H9 (cell line): ENCODE measurements at regions not wholly inside any gene's neighbourhood (a gene's known extent, or its start where the extent isn't known, plus 50 kb on each side); places are given as distances from the start of the nearest gene placed in this dataset.

ENCODE experiments used
- DNase-seq: peaks from one replicate; pipeline ENCODE4 v3.0.0-alpha.2; 2017
- H2AFZ ChIP-seq: one replicate; pipeline ENCODE4 v1.6.1; 2013; ENCODE audit warnings: mild to moderate bottlenecking, low read length, control low read depth, moderate library complexity
- H2AK5ac ChIP-seq: 2 replicates; pipeline ENCODE4 v1.6.1; 2013; ENCODE audit warnings: low read length, control low read depth, mixed read lengths; ENCODE audit not compliant: insufficient read length
- H2BK120ac ChIP-seq: one replicate; pipeline ENCODE4 v1.6.1; 2013; ENCODE audit warnings: low read depth, mild to moderate bottlenecking, low read length, control low read depth, inconsistent platforms; ENCODE audit not compliant: poor library complexity, severe bottlenecking
- H2BK12ac ChIP-seq: 2 replicates; pipeline ENCODE4 v1.6.1; 2013; ENCODE audit warnings: low read length, control low read depth, mixed read lengths, low read depth; ENCODE audit not compliant: insufficient read length
- H2BK15ac ChIP-seq: 2 replicates; pipeline ENCODE4 v1.6.1; 2013; ENCODE audit warnings: low read depth, low read length, control low read depth
- H2BK20ac ChIP-seq: one replicate; pipeline ENCODE4 v1.6.1; 2013; ENCODE audit warnings: low read depth, mild to moderate bottlenecking, low read length, control low read depth, inconsistent platforms; ENCODE audit not compliant: poor library complexity, severe bottlenecking
- H2BK5ac ChIP-seq: 2 replicates; pipeline ENCODE4 v1.6.1; 2013; ENCODE audit warnings: low read length, control low read depth, mixed read lengths; ENCODE audit not compliant: insufficient read length
- H3K14ac ChIP-seq: 2 replicates; pipeline ENCODE4 v1.6.1; 2013; ENCODE audit warnings: low read length, control low read depth; ENCODE audit not compliant: insufficient read depth
- H3K18ac ChIP-seq: 2 replicates; pipeline ENCODE4 v1.6.1; 2013; ENCODE audit warnings: low read depth, mild to moderate bottlenecking, mixed read lengths, low read length, control low read depth; ENCODE audit not compliant: insufficient read length
- H3K23ac ChIP-seq: 2 replicates; pipeline ENCODE4 v1.6.1; 2013; ENCODE audit warnings: low read length, control low read depth, mixed read lengths, low read depth; ENCODE audit not compliant: insufficient read length
- H3K23me2 ChIP-seq: 2 replicates; pipeline ENCODE4 v1.6.1; 2013; ENCODE audit warnings: low read depth, mild to moderate bottlenecking, mixed read lengths, low read length, control low read depth; ENCODE audit not compliant: insufficient read length, poor library complexity, severe bottlenecking
- H3K27ac ChIP-seq: 2 replicates; pipeline ENCODE4 v1.5.1; 2013; ENCODE audit warnings: low read length, control low read depth, mixed read lengths, low read depth; ENCODE audit not compliant: insufficient read length
- H3K27me3 ChIP-seq: 2 replicates; pipeline ENCODE4 v1.6.1; 2013; ENCODE audit warnings: low read length, control low read depth, inconsistent platforms; ENCODE audit not compliant: insufficient read depth
- H3K4ac ChIP-seq: 2 replicates; pipeline ENCODE4 v1.6.1; 2013; ENCODE audit warnings: low read depth, mild to moderate bottlenecking, control low read depth, inconsistent platforms, low read length, moderate library complexity
- H3K4me1 ChIP-seq: 2 replicates; pipeline ENCODE4 v1.6.1; 2013; ENCODE audit warnings: low read length, control low read depth, inconsistent platforms; ENCODE audit not compliant: insufficient read depth
- H3K4me2 ChIP-seq: 2 replicates; pipeline ENCODE4 v1.6.1; 2013; ENCODE audit warnings: low read length, control low read depth, mixed read lengths; ENCODE audit not compliant: insufficient read length, insufficient read depth
- H3K56ac ChIP-seq: 2 replicates; pipeline ENCODE4 v1.6.1; 2013; ENCODE audit warnings: low read depth, mild to moderate bottlenecking, mixed read lengths, low read length, control low read depth; ENCODE audit not compliant: insufficient read length
- H3K79me1 ChIP-seq: 2 replicates; pipeline ENCODE4 v1.6.1; 2013; ENCODE audit warnings: low read depth, mild to moderate bottlenecking, moderate library complexity, low read length, control low read depth, inconsistent platforms; ENCODE audit not compliant: insufficient read depth, poor library complexity, severe bottlenecking
- H3K79me2 ChIP-seq: 2 replicates; pipeline ENCODE4 v1.6.1; 2013; ENCODE audit warnings: low read length, control low read depth, inconsistent platforms; ENCODE audit not compliant: insufficient read depth
- H3K9ac ChIP-seq: 2 replicates; pipeline ENCODE4 v1.6.1; 2013; ENCODE audit warnings: low read length, control low read depth, mixed read lengths; ENCODE audit not compliant: insufficient read length; ENCODE audit errors: extremely low read depth
- H3K9me3 ChIP-seq: one replicate; pipeline ENCODE4 v1.6.1; 2013; ENCODE audit warnings: low read depth, low read length, inconsistent platforms; ENCODE audit not compliant: control insufficient read depth
- H3T11ph ChIP-seq: one replicate; pipeline ENCODE4 v1.6.1; 2013; ENCODE audit warnings: mild to moderate bottlenecking, low read length, control low read depth, inconsistent platforms
- H4K20me1 ChIP-seq: one replicate; pipeline ENCODE4 v1.6.1; 2013; ENCODE audit not compliant: control insufficient read depth, insufficient read length, insufficient read depth
- H4K5ac ChIP-seq: 2 replicates; pipeline ENCODE4 v1.6.1; 2013; ENCODE audit warnings: low read depth, mild to moderate bottlenecking, mixed read lengths, low read length, control low read depth; ENCODE audit not compliant: insufficient read length
- H4K8ac ChIP-seq: replicated peaks from 2 replicates; pipeline ENCODE4 v1.6.1; 2013; ENCODE audit warnings: low read length, control low read depth, mixed read lengths, low read depth; ENCODE audit not compliant: insufficient read length
- H4K91ac ChIP-seq: 2 replicates; pipeline ENCODE4 v1.6.1; 2013; ENCODE audit warnings: low read depth, mild to moderate bottlenecking, moderate library complexity, mixed read lengths, low read length, control low read depth; ENCODE audit not compliant: insufficient read length
- H3K27ac Mint-ChIP-seq, 3 experiments: 2 replicates in 2 of 3; 3 replicates in 1 of 3; pipeline ENCODE4 v1.8.0; 2020 to 2021; ENCODE audit warnings: mixed read lengths in 3 of 3, mild to moderate bottlenecking in 1 of 3, moderate library complexity in 1 of 3
- H3K27me3 Mint-ChIP-seq: 2 replicates; pipeline ENCODE4 v1.8.0; 2021; ENCODE audit warnings: low read depth, mild to moderate bottlenecking, moderate library complexity, mixed read lengths
- H3K36me3 Mint-ChIP-seq, 3 experiments: 2 replicates in 2 of 3; 3 replicates in 1 of 3; pipeline ENCODE4 v1.8.0; 2020 to 2021; ENCODE audit warnings: low read depth in 3 of 3, mixed read lengths in 3 of 3; ENCODE audit not compliant: insufficient read depth in 1 of 3
- H3K4me1 Mint-ChIP-seq, 2 experiments: 2 replicates each; pipeline ENCODE4 v1.8.0; 2020; ENCODE audit warnings: mixed read lengths in 2 of 2
- H3K4me3 Mint-ChIP-seq, 2 experiments: 2 replicates in 1 of 2; 3 replicates in 1 of 2; pipeline ENCODE4 v1.8.0; 2020 to 2021; ENCODE audit warnings: mild to moderate bottlenecking in 2 of 2, mixed read lengths in 2 of 2, moderate library complexity in 1 of 2
- H3K9me3 Mint-ChIP-seq, 2 experiments: 2 replicates in 1 of 2; 3 replicates in 1 of 2; pipeline ENCODE4 v1.8.0; 2020; ENCODE audit warnings: mild to moderate bottlenecking in 2 of 2, mixed read lengths in 2 of 2, moderate library complexity in 1 of 2
- CTCF ChIP-seq: fragments of 200-600 bp; sonication (generic); conservative IDR thresholded peaks from 3 replicates; pipeline ENCODE4 v1.8.0; 2021; ENCODE audit warnings: antibody characterized with exemption, mild to moderate bottlenecking
- WGBS: extraction: QIAGEN DNeasy Blood & Tissue Kit; methylation state at CpG from one replicate; pipeline ENCODE4 v1.1.7; 2013; ENCODE audit warnings: missing lambda C conversion rate, low lambda C conversion rate, mixed read lengths; ENCODE audit not compliant: insufficient read length; ENCODE audit errors: extremely low coverage; 5-methylcytosine and 5-hydroxymethylcytosine counted together

GRCh38 chr16:25628766-25629165 lies 63.0 kb upstream of the HS3ST4 start:
- no peak for DNase-seq
- Histone ChIP-seq H3K4me2 (no peak overlapping the region), H4K5ac (no peak overlapping the region), H3K56ac (no peak overlapping the region), H3K9me3 (no peaks in the 10 kb centered on the region), H3K23ac (no peak overlapping the region), H3K18ac (no peak overlapping the region), H3K9ac (no peak overlapping the region), H3T11ph (no peak overlapping the region), H3K14ac (no peak overlapping the region), H3K4ac (no peak overlapping the region), H4K91ac (no peak overlapping the region), H2BK120ac (no peak overlapping the region), H2BK15ac (no peak overlapping the region), H3K23me2 (peaks cover 3% of the 10 kb centered on the region), H3K27ac (no peak overlapping the region), H2BK12ac (no peak overlapping the region), H2BK20ac (no peak overlapping the region), H2AFZ (no peak overlapping the region), H3K79me1 (no peaks in the 10 kb centered on the region), H3K27me3 (no peaks in the 10 kb centered on the region), H4K20me1 (no peaks in the 10 kb centered on the region), H4K8ac (no peak overlapping the region), H3K4me1 (no peaks in the 10 kb centered on the region), H3K79me2 (no peaks in the 10 kb centered on the region), H2BK5ac (no peak overlapping the region), H2AK5ac (no peak overlapping the region)
- no peak for TF ChIP-seq CTCF
- H3K4me3 Mint-ChIP-seq: no peak overlapping the region
- peaks cover 3 to 8% (median 4%) of the 10 kb centered on the region in 3 experiments; a peak in 3 of 7 replicates for H3K36me3 Mint-ChIP-seq
- H3K9me3 Mint-ChIP-seq: peaks cover 10 to 19% of the 10 kb centered on the region in 2 experiments
- H3K27me3 Mint-ChIP-seq: no peaks in the 10 kb centered on the region
- no CpG with 5 or more reads among the region's 2 CpGs for WGBS
- H3K4me1 Mint-ChIP-seq: peaks cover 2 to 4% of the 10 kb centered on the region in 2 experiments; a peak in 2 of 4 replicates
- no peak overlapping the region for H3K27ac Mint-ChIP-seq
